GM18505 (cell line): ENCODE measurements at regions not wholly inside any gene's neighbourhood (a gene's known extent, or its start where the extent isn't known, plus 50 kb on each side); places are given as distances from the start of the nearest gene placed in this dataset.
"Not testable (repeated sequence)": the region's sequence is repeated elsewhere in the genome, so short reads cannot be mapped to it uniquely, and the experiment has no call there.

Experiments used
- ATAC-seq: cut with Tn5 transposase; IDR thresholded peaks from one replicate; pipeline ENCODE4 v1.9.1; 2021; ENCODE audit not compliant: unreplicated experiment
- POLR2A ChIP-seq: IDR thresholded peaks from 4 replicates; pipeline ENCODE4 v1.6.1; 2011; ENCODE audit warnings: borderline replicate concordance; ENCODE audit not compliant: insufficient read depth, insufficient read length; ENCODE audit errors: extremely low read depth

- no peak for ATAC-seq
- TF ChIP-seq POLR2A, result no peak
Measured at GRCh38 chr2:47301731-47302130, 67.4 kb upstream of the EPCAM start.

DNA sequence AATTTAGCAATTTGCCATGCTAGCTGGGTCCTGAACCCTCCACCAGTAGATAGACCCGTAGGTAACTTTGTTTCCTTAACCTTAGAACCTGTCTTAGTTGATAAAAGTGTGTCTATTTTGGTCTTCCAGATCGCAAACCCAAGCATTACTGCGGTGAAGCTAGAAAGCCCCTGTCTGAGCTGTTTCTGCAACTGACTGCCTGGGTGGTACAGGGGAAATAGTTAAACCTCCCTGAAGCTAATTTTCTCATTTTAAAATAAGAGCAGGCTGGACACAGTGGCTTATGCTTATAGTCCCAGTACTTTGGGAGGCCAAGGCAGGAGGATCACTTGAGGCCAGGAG lies 67.9 kb upstream of the EPCAM start:
- ATAC-seq, result peak; percentile 67
- TF ChIP-seq POLR2A, result no peak

GRCh38 chr2:47300609-47301276 lies 68.4 kb upstream of the EPCAM start:
- TF ChIP-seq POLR2A, result no peak
- ATAC-seq, result peak; percentile 79

- no peak for TF ChIP-seq POLR2A
- no peak for ATAC-seq
Measured at GRCh38 chr2:47300081-47300480, 69.0 kb upstream of the EPCAM start.

GRCh38 chr2:47299555-47299954 lies 69.6 kb upstream of the EPCAM start:
- ATAC-seq, result no peak
- no peak for TF ChIP-seq POLR2A

DNA sequence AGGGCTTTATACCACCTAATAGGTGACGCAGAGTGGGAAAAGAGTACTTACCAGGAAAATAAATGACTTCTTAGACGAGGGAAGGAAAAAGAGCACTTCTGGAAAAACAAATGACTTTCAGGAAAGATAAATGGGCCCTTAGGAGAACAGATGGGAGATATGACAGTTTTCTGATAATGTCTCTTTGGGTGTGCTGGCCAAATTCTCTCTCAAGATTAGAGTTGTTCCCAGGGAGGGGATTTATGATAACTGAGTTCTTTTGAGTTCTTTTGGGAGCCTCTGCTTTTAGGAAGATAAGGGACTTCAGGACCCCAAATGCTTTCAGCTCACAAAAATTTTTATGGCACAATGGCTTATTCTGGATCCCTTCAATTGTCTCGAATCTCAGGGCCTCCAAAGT lies 70.3 kb upstream of the EPCAM start:
- no peak for ATAC-seq
- no peak for TF ChIP-seq POLR2A

GRCh38 chr2:47297767-47298425 lies 71.2 kb upstream of the EPCAM start:
- no peak for TF ChIP-seq POLR2A
- ATAC-seq, result no peak

DNA sequence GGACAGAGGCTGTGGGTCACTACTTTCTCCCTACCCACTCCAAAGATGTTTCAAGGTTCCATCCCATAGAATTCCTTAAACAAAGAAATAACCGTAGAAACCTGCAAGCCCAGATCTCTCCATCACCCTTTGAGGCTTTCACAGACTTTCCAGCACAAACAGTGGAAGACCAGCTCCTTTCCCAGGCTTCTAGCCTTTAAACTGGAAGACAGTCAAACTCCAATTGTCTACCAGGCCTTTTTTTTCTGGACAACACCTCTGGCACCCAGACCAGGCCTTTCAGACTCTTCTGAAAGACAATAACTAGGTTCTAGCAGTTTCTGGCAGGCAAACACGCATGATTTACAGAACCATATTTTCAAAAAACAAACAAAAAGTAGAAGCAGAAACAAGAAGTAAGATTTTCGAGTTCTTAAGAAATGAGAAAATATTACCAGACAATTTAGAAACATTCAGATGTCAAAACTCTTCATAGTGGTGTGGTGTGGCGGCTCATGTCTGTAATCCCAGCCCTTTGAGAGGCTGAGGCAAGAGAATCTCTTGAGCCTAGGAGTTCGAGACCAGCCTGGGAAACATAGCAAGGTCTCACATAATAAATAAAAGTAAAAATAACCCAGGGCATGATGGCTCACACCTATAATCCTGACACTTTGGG lies 73.0 kb upstream of the EPCAM start:
- ATAC-seq, result no peak

GRCh38 chr2:47295131-47295980 lies 73.8 kb upstream of the EPCAM start:
- no peak for ATAC-seq
- no peak for TF ChIP-seq POLR2A

More for the DNA sequence above, 73.0 kb upstream of the EPCAM start:
- no peak for TF ChIP-seq POLR2A

GRCh38 chr2:47293976-47294375 lies 75.1 kb upstream of the EPCAM start:
- no peak for TF ChIP-seq POLR2A
- no peak for ATAC-seq

DNA sequence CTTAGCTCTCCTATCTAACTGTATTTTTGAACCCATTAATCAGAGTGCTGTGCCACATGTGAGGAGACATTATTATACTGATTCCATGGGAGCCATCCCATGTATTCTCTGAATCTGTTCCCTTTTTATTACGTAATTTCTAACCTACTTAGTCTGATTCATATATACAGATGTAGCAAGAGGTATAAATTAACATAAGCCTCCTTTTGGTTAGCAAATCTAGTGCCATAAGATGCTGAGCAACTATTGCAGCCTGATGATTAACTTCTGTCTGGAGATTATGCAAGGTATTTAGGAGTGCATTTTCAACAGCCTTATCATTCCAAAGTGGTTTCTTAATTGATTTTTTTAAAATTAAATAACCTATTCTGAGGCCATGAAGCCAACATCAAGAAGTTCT lies 80.2 kb upstream of the EPCAM start:
- TF ChIP-seq POLR2A, result no peak
- no peak for ATAC-seq

GRCh38 chr2:47283659-47284058 lies 85.5 kb upstream of the EPCAM start:
- ATAC-seq, result no peak
- TF ChIP-seq POLR2A, result no peak

DNA sequence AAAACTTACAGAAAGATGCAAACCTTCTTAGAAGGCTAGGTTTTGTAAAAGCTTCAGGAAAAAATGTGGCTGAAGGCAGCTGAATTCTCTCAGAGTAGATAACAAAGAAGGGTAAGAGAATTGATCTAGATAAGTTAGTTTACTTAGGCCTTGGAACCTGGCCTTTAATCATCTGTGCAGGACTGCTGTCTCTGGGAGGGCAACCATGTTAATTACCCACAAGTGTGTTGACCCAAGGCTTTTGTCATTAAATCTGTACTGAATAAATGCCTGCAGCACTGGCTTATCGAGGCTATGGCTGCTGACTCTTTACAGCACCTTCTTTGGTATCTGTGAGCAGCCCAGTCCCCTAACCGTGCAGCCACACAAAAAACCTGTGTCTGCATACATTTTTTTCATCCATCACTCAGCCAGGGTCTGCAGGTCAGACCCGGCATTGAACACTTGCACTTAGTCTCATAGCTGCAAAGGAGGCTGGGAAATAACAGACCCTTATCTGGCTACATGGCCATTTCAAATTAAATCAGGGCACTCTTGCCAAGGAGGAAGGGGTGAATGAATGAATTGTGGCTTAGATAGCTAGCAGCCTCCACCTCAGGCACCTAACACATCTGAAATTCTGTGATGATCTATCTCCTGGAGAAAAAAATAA lies 86.4 kb upstream of the EPCAM start:
- no peak for ATAC-seq
- TF ChIP-seq POLR2A, result no peak

DNA sequence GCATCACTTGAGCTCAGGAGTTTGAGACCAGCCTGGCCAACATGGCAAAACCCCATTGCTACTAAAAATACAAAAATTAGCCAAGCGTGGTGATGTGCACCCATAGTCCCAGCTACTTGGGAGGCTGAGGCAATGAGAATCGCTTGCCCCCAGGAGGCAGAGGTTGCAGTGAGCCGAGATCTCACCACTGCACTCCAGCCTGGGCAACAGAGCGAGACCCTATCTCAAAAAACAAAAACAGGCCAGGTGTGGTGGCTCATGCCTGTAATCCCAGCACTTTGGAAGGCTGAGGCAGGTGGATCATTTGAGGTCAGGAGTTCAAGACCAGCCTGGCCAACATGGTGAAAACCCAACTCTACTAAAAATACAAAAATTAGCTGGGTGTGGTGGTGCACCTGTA lies 89.6 kb upstream of the EPCAM start:
- not testable (repeated sequence) for ATAC-seq
